HL-60 (cell line): ENCODE measurements at regions not wholly inside any gene's neighbourhood (a gene's known extent, or its start where the extent isn't known, plus 50 kb on each side); places are given as distances from the start of the nearest gene placed in this dataset.

Experiments
- DNase-seq, 2 experiments: peaks; one replicate each; pipeline ENCODE4 v3.0.0-alpha.2; 2010 to 2020; ENCODE audit warnings: low read depth in 1 of 2, low spot score in 1 of 2
- H3K27ac ChIP-seq: fragments of 250-450 bp; sonication (Bioruptor Pico); replicated peaks from 2 replicates; pipeline ENCODE4 v1.5.1; 2020; ENCODE audit warnings: mild to moderate bottlenecking, moderate library complexity
- H3K27me3 ChIP-seq: fragments of 250-450 bp; sonication (Bioruptor Pico); 2 replicates; pipeline ENCODE4 v1.5.1; 2021; ENCODE audit warnings: mild to moderate bottlenecking, moderate library complexity; ENCODE audit not compliant: insufficient read depth, poor library complexity, severe bottlenecking
- H3K4me3 ChIP-seq: replicated peaks from 2 replicates; pipeline ENCODE4 v1.5.1; 2011; ENCODE audit warnings: mild to moderate bottlenecking, control low read depth, low read length; ENCODE audit not compliant: insufficient read depth
- CTCF ChIP-seq: IDR thresholded peaks from one replicate; pipeline ENCODE4 v1.5.1; 2011; ENCODE audit warnings: low read length, control low read depth, inconsistent platforms; ENCODE audit not compliant: insufficient read depth
- GABPA ChIP-seq: IDR thresholded peaks from 2 replicates; pipeline ENCODE4 v1.6.1; 2012; ENCODE audit warnings: low read depth
- POLR2AphosphoS5 ChIP-seq: IDR thresholded peaks from 2 replicates; pipeline ENCODE4 v1.6.1; 2012; ENCODE audit warnings: low read depth
- REST ChIP-seq: IDR thresholded peaks from 2 replicates; pipeline ENCODE4 v1.6.1; 2012; ENCODE audit warnings: low read depth; ENCODE audit not compliant: insufficient replicate concordance
- SPI1 ChIP-seq: IDR thresholded peaks from 2 replicates; pipeline ENCODE4 v1.6.1; 2012; ENCODE audit warnings: low read depth, mild to moderate bottlenecking, borderline replicate concordance

- no peak overlapping the region for H3K27ac ChIP-seq
- TF ChIP-seq GABPA (no peak), REST (no peak), SPI1 (no peak), POLR2AphosphoS5 (no peak), CTCF (no peak)
- H3K4me3 ChIP-seq, result no peak overlapping the region
- H3K27me3 ChIP-seq, result peaks cover 2% of the 10 kb centered on the region
- DNase-seq, result no peak
Measured at GRCh38 chr11:109845437-109845836, 247.8 kb upstream of the ZC3H12C start.

- no peak for TF ChIP-seq CTCF
- TF ChIP-seq REST, result no peak
- TF ChIP-seq SPI1, result no peak
- TF ChIP-seq POLR2AphosphoS5, result no peak
Measured at GRCh38 chr11:109847621-109848020, 245.6 kb upstream of the ZC3H12C start.

GRCh38 chr11:109849051-109849450 is 244.1 kb upstream of the ZC3H12C start:
- no peak for DNase-seq
- TF ChIP-seq CTCF, result no peak
- no peak for TF ChIP-seq SPI1
- TF ChIP-seq REST, result no peak
- no peak for TF ChIP-seq POLR2AphosphoS5
- TF ChIP-seq GABPA, result no peak
- H3K27me3 ChIP-seq, result peaks cover 2% of the 10 kb centered on the region
- H3K4me3 ChIP-seq, result no peak overlapping the region
- H3K27ac ChIP-seq, result no peak overlapping the region

More at GRCh38 chr11:109847621-109848020, 245.6 kb upstream of the ZC3H12C start:
- Histone ChIP-seq H3K27ac (no peak overlapping the region), H3K27me3 (peaks cover 2% of the 10 kb centered on the region), H3K4me3 (no peak overlapping the region)
- no peak for DNase-seq
